H1 (cell line): ENCODE measurements at regions not wholly inside any gene's neighbourhood (a gene's known extent, or its start where the extent isn't known, plus 50 kb on each side); places are given as distances from the start of the nearest gene placed in this dataset.

Experiments
- CHD1 ChIP-seq: IDR thresholded peaks from 2 replicates; pipeline ENCODE4 v1.6.1; 2012; ENCODE audit warnings: low read depth, low read length, improper control_type of control experiment
- GTF2F1 ChIP-seq: IDR thresholded peaks from 2 replicates; pipeline ENCODE4 v1.6.1; 2012; ENCODE audit warnings: low read depth, low read length, improper control_type of control experiment, borderline replicate concordance
- JUN ChIP-seq: IDR thresholded peaks from 2 replicates; pipeline ENCODE4 v1.6.1; 2011; ENCODE audit warnings: low read depth, mild to moderate bottlenecking, improper control_type of control experiment, low read length
- RAD21 ChIP-seq, 2 experiments: IDR thresholded peaks in 1 of 2; conservative IDR thresholded peaks in 1 of 2; 2 replicates each; pipeline ENCODE4 v1.6.1; 2011; ENCODE audit warnings: low read depth in 2 of 2, low read length in 2 of 2, improper control_type of control experiment in 1 of 2, inconsistent platforms in 1 of 2, mild to moderate bottlenecking in 1 of 2, moderate library complexity in 1 of 2
- SAP30 ChIP-seq: fragments of 300-600 bp; sonication (generic); IDR thresholded peaks from 2 replicates; pipeline ENCODE4 v1.7.1; 2012; ENCODE audit warnings: low read length, moderate library complexity, mild to moderate bottlenecking, inconsistent platforms; ENCODE audit not compliant: insufficient read depth, insufficient replicate concordance

- TF ChIP-seq GTF2F1, result no peak
- TF ChIP-seq RAD21 (IDR thresholded peaks at IDR 0.05 in 1 of 2, conservative IDR thresholded peaks at IDR 0.05 in 1 of 2; ENCODE audit: low read depth in 2 of 2, low read length in 2 of 2), result no peak
- TF ChIP-seq JUN, result no peak
- TF ChIP-seq SAP30, result no peak
- no peak for TF ChIP-seq CHD1
Measured at GRCh38 chr6:155958550-155958949, 502.9 kb upstream of the NOX3 start (continued).
